Vagina (tissue), 2 donors: ENCODE measurements at regions not wholly inside any gene's neighbourhood (a gene's known extent, or its start where the extent isn't known, plus 50 kb on each side); places are given as distances from the start of the nearest gene placed in this dataset.

Experiments used
- DNase-seq, 2 donors: peaks; one replicate each; pipeline ENCODE4 v3.0.0-alpha.2; 2017; ENCODE audit errors: extremely low spot score in 2 of 2
- H3K27ac ChIP-seq: fragments of 200-600 bp; sonication (generic); one replicate; pipeline ENCODE4 v1.5.1; 2019
- H3K27me3 ChIP-seq: fragments of 200-600 bp; sonication (generic); one replicate; pipeline ENCODE4 v1.5.1; 2019
- H3K36me3 ChIP-seq, 2 donors: fragments of 200-600 bp; sonication (generic); one replicate each; pipeline ENCODE4 v1.5.1; 2017 to 2019
- H3K4me1 ChIP-seq: fragments of 200-600 bp; sonication (generic); one replicate; pipeline ENCODE4 v1.5.1; 2019
- H3K4me3 ChIP-seq, 2 donors: fragments of 200-600 bp; sonication (generic); 1 replicate in 1 of 2; 2 replicates in 1 of 2; pipeline ENCODE4 v1.5.1; 2016 to 2019
- H3K9me3 ChIP-seq: fragments of 200-600 bp; sonication (generic); one replicate; pipeline ENCODE4 v1.5.1; 2019
- CTCF ChIP-seq, 3 experiments: fragments of 450-650 bp in 2 of 3; fragments of 200-600 bp in 1 of 3; sonication (generic) in 1 of 3; IDR thresholded peaks; one replicate each; pipeline ENCODE4 v1.5.1; 2017 to 2019; ENCODE audit warnings: antibody characterized with exemption in 3 of 3, mild to moderate bottlenecking in 2 of 3, moderate library complexity in 2 of 3
- POLR2A ChIP-seq, 2 donors: fragments of 450-650 bp; IDR thresholded peaks; one replicate each; pipeline ENCODE4 v1.6.1; 2017; ENCODE audit warnings: antibody characterized with exemption in 2 of 2, mild to moderate bottlenecking in 2 of 2, moderate library complexity in 2 of 2
- POLR2AphosphoS5 ChIP-seq, 2 donors: sonication (generic); formaldehyde crosslinking; IDR thresholded peaks; one replicate each; pipeline ENCODE4 v1.9.0; 2017; ENCODE audit warnings: antibody characterized with exemption in 2 of 2, mild to moderate bottlenecking in 2 of 2, low read depth in 1 of 2; ENCODE audit not compliant: insufficient read depth in 1 of 2
- intact Hi-C: fragments of 100-400 bp; cut with DNase I; formaldehyde crosslinking; loops from one replicate; pipeline ENCODE4 v1.15.1; 2023

- Histone ChIP-seq H3K4me1 (no peaks in the 10 kb centered on the region), H3K27me3 (no peaks in the 10 kb centered on the region), H3K9me3 (no peaks in the 10 kb centered on the region), H3K27ac (no peak overlapping the region), H3K36me3 (no peaks in the 10 kb centered on the region), H3K4me3 (no peak overlapping the region)
- intact Hi-C loops, result no loop called here
- DNase-seq, result no peak
- TF ChIP-seq POLR2AphosphoS5 (IDR thresholded peaks at IDR 0.05; ENCODE audit: insufficient read depth in 1 of 2, low read depth in 1 of 2), result no peak
- TF ChIP-seq POLR2A (IDR thresholded peaks at IDR 0.05), result no peak
- no peak for TF ChIP-seq CTCF (IDR thresholded peaks at IDR 0.05)
Observed at GRCh38 chr10:126783806-126784557, 113.5 kb upstream of the C10orf90 start.

DNA sequence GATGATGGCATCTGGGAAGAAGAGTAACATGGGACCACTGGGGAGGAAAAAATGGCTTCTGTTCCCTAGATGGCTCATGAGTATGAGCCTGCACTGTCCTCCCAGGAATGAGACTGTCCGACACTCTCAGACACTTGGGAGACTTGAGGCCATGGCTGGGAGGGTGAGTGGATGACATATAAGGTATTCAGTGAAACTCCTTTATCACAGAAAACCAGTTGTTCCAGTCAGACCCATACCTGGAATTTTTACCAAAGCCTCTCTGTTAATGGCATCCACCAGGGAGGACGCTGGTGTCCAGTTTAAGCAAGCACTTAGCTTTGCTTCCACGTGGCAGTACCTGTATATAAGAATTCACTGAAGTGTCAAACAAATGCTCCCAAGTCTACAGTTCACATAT lies 116.7 kb upstream of the C10orf90 start:
- H3K9me3 ChIP-seq, result no peaks in the 10 kb centered on the region
- no peak for DNase-seq
- H3K4me3 ChIP-seq, result no peak overlapping the region
- H3K4me1 ChIP-seq, result no peaks in the 10 kb centered on the region
- H3K27me3 ChIP-seq, result no peaks in the 10 kb centered on the region
- no peaks in the 10 kb centered on the region for H3K36me3 ChIP-seq
- H3K27ac ChIP-seq, result no peak overlapping the region
- TF ChIP-seq POLR2AphosphoS5 (IDR thresholded peaks at IDR 0.05; ENCODE audit: insufficient read depth in 1 of 2, low read depth in 1 of 2) (no peak), CTCF (IDR thresholded peaks at IDR 0.05) (no peak), POLR2A (IDR thresholded peaks at IDR 0.05) (no peak)
- intact Hi-C loops, result no loop called here

- no peak for DNase-seq
- intact Hi-C loops, result no loop called here
- Histone ChIP-seq H3K4me1 (no peaks in the 10 kb centered on the region), H3K36me3 (no peaks in the 10 kb centered on the region), H3K4me3 (no peak overlapping the region), H3K9me3 (no peaks in the 10 kb centered on the region), H3K27ac (no peak overlapping the region), H3K27me3 (no peaks in the 10 kb centered on the region)
- TF ChIP-seq CTCF (IDR thresholded peaks at IDR 0.05), result no peak
- no peak for TF ChIP-seq POLR2AphosphoS5 (IDR thresholded peaks at IDR 0.05; ENCODE audit: insufficient read depth in 1 of 2, low read depth in 1 of 2)
- TF ChIP-seq POLR2A (IDR thresholded peaks at IDR 0.05), result no peak
Observed at GRCh38 chr10:126795318-126795717, 109.9 kb upstream of the DOCK1 start.

GRCh38 chr10:126798649-126799048 lies 106.6 kb upstream of the DOCK1 start:
- no peak for TF ChIP-seq CTCF (IDR thresholded peaks at IDR 0.05)
- no peak for TF ChIP-seq POLR2AphosphoS5 (IDR thresholded peaks at IDR 0.05; ENCODE audit: insufficient read depth in 1 of 2, low read depth in 1 of 2)
- TF ChIP-seq POLR2A (IDR thresholded peaks at IDR 0.05), result no peak
- Histone ChIP-seq H3K9me3 (no peaks in the 10 kb centered on the region), H3K36me3 (no peaks in the 10 kb centered on the region), H3K27ac (no peak overlapping the region), H3K4me1 (no peaks in the 10 kb centered on the region), H3K27me3 (no peaks in the 10 kb centered on the region), H3K4me3 (no peak overlapping the region)
- intact Hi-C loops, result no loop called here
- DNase-seq, result no peak

GRCh38 chr10:126803394-126803793 lies 101.8 kb upstream of the DOCK1 start:
- H3K9me3 ChIP-seq, result no peaks in the 10 kb centered on the region
- no peaks in the 10 kb centered on the region for H3K36me3 ChIP-seq
- H3K4me1 ChIP-seq, result no peaks in the 10 kb centered on the region
- no peak overlapping the region for H3K4me3 ChIP-seq
- DNase-seq, result no peak
- TF ChIP-seq POLR2AphosphoS5 (IDR thresholded peaks at IDR 0.05; ENCODE audit: insufficient read depth in 1 of 2, low read depth in 1 of 2), result no peak
- TF ChIP-seq POLR2A (IDR thresholded peaks at IDR 0.05), result no peak
- TF ChIP-seq CTCF (IDR thresholded peaks at IDR 0.05), result no peak
- no peak overlapping the region for H3K27ac ChIP-seq
- intact Hi-C loops, result no loop called here
- no peaks in the 10 kb centered on the region for H3K27me3 ChIP-seq
